Non-pigmented ciliary epithelial cell (primary cell): ENCODE measurements at regions not wholly inside any gene's neighbourhood (a gene's known extent, or its start where the extent isn't known, plus 50 kb on each side); places are given as distances from the start of the nearest gene placed in this dataset.

Experiments used
- DNase-seq: peaks from one replicate; pipeline ENCODE4 v3.0.0-alpha.2; 2010; ENCODE audit warnings: low read depth

DNA sequence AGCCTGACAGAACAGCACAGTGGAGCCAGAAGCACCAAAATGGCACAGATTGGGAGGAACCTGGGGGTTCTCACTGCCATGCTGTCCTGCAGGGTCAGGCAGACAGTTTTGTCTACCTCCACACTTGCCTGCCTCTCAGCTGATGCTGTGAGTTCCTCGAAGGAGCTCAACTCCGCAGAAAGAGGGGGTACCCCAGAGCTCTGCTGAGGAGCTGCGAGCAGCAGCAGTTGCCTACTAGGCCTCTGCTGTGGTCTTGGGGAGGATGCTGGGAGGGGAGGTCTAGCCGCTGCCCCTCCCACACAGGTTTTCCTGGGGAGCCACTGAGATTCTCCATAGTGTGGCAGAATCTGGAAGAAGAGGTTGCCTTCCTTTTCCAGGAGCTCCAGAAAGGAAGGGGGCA is 192.5 kb downstream of the FOXD2 start:
- no peak for DNase-seq

DNA sequence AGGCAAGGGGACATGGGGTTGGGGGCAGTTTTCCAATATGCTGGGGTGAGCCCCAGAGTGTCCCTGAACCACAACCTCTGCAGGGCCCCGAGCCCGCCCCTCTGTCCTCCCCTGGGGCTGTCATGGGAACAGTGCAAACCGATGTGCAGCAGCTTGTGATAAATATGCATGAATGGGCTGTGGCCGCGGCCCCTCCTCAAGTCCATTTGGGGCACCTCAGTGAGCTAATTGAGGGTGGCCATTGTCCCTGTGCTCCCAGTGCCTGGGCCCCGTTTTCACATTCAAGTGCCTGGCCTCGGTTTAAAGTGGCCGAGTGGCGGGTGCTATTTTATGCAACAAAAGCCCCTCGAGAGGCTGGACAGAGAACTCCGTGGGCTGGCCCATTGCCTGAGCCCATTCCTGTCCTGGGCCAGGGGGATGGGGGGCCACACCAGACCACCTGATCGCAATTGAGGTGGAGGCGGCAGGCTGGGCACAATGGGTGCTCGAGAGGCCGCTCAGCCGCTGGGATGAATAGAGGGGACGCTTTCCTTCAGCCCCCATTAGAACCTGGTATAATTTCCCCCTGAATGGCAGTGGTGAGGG is 193.7 kb downstream of the FOXD2 start:
- no peak for DNase-seq

DNA sequence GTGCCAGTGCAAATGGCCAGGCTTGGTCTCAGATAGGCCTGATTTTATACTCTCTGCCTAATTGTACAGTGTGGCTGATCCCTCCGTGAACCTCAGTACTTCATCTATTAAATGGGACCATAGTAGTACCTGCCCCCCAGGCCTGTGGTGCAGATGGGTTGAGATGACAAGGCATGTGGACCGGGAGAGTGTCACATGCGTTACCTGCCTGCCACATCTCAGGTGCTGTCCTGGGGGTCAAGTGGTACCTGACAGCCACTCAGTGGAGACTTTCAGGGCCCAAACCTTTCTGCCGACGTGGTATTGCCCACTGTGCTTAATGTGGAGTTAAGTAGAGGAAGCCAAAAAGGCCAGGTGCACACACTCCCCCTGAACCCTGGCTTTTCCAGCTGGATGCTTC is 197.3 kb downstream of the FOXD2 start:
- no peak for DNase-seq

DNA sequence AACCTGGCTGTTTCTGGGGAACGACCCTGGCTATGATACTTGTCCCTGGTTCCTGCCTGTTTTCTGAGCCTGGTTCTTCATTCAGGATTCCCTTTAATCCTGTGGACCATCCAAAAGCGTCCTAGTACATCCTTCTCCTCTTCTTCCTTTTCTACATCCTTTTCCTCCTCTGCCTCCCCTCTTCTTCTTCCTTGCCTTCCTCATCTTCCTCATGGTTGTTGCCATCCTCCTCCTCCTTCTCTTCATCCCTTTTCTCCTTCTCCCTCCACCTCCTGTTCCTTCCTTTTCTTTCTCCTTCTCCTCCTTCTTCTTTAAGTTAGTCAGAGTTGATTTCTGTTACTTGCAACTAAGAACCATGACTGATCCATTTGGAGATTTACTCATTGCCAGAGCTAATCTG is 197.8 kb downstream of the FOXD2 start:
- DNase-seq = no peak

DNA sequence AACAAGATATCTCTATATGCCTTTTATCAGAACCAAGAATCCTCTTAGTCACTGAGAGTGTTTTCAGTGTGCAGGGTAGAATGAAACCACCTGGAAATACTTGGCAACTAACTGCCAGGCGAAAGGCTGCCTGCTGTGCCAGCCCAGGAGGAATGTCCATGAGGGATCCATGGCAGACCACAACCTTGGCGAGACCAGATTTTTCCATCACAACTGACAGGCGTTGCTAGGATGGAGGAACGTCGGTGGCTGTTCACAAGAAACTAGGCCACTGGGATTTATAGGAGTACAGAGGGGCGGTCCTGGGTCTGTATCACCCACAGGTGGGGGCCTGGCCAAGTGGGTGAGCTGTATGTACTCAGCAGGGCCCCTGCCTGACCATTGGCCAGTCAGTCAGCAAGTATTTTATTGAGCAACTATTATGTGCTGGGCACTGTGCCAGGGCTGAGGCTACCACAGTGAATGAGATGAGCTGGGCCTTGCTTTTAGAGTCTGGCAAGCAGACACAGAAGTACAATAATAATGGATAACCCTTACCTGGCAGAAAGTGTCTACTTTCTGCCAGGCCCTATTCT is 199.4 kb downstream of the FOXD2 start:
- no peak for DNase-seq

DNA sequence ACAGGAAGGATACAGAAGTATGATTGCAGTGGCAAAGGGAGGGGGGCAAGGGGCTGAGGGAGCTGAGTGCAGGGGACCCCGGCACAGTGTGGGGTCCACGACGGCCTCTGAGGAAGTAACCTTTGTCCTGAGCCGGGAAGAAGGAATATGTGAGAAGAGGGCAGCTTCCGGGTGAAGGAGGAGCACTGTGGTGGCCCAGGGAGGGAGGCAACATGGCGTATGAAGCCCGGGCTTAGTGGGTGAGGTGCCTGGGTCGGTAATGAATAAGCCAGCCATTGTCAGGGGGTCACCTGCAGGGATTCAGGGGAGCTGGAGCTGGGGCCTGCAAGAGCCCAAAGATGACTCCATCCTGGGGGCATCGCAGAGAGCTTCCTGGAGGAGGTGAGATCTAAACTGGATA is 200.4 kb downstream of the FOXD2 start:
- DNase-seq = no peak

DNA sequence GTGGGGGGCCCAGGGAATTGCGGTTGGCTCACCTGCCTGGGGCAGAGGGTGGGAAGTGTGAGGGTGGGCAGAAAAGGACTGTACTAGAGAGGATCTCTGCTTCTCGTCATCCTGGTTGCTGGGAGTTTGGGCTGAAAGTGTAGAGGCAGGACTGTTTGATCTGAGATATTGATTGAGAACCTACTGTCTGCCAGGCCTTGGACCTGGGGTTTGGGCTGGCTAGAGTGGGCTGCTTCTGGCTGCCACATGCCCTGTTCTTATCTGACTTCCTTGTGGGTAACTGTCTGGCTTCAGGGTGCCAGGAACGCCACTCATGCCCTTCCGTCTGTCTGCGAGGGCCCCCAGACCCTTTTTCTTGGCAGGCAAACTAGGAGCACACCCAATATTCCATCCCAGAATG is 200.9 kb downstream of the FOXD2 start:
- no peak for DNase-seq

DNA sequence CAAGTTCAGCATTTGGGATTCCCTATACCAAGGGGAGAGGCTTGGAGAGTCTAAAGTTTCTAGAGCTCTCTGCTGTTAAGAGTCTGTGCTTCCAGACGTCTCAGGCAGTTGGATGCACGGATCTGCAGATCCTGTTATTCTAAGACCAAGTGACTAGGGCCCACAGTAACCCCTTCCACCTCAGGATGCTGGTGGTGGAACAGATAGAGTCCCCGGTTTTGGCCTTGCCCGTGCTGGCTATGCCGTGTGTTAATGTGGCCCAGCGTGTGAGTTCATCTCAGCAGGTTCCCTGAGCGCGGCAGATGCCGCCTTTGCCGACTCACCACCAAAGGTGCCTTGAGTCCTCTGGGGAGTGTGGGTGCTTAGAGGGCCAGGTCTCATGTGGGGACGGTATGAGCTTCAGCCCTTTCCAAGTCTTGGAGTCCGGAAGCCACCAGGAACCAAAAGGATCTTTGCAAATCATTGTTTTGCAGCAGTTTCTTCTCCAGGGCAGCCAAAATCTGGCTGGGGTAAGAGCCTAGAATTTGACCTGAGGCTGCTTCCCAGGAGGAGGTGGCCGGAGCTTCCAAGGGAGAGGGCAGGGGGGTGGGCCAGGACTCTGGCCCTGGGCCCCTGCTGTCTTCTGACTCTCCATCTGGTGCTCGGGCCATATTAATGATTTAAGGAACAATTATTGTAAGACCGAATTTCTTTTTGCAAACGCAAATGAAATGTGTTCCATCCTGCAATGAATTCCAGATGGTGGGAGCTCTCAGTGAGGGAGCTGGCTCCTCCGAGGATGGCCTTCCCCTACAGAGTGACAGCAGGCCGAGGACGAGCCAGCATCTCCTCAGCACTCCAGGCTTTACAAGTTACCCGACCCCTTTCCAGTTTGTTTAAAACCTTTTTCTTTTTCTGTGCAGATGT is 205.7 kb downstream of the FOXD2 start:
- DNase-seq = no peak

DNA sequence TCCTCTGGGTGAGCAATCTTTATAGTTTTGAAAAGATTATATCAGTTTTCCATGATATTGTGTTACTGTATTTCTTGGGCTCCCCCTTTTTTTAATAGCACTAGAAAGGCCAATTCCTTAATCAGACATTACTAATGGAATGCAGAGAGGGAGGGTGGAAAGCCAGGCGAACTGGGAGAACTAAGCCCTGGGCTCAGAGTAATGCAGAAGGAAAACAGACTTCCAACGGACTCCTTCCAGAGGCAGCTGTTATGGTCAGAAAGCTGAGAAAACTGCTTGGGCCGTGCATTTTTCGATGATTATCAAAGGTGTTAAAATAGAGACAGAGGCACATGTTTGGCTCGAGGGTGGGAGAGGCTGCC is 206.3 kb downstream of the FOXD2 start:
- DNase-seq = no peak

DNA sequence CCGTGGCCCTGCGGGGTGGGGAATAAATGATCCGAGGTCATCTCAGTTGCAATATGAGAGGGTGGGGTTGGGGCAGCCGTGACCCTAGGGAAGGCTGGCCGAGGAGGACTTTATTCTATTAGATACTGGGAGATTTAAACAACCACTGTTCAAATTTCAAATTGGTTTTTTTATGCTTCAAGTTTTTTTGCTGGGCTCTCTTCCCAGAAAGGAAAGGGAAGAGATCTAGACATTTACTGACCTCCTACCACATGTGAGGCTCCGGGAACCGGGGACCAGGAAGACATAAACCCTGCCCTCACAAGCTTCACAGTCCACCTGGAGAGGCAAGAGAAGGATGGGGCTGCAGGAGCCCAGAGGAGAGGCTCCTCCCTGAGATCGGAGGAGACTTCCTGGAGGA is 207.3 kb downstream of the FOXD2 start:
- no peak for DNase-seq

DNA sequence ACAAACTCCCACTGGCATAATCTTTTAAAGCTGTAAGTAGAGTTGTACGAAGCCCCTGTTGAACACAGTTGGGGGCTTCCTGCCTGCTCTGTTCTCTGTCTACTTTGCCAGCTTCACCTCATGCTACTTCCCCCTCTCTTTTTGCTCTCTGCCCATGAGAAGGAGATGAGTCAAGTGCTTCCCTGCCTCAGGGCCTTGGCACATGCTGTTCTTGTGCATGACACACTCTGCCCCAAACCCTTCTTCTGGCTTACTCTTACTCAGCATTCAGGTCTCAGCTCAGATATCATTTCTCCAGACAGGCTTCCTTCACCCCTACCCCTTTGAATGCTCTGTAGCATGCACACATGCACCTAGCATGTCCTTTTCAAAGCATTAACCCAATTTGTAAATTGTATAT is 208.8 kb downstream of the FOXD2 start:
- no peak for DNase-seq

DNA sequence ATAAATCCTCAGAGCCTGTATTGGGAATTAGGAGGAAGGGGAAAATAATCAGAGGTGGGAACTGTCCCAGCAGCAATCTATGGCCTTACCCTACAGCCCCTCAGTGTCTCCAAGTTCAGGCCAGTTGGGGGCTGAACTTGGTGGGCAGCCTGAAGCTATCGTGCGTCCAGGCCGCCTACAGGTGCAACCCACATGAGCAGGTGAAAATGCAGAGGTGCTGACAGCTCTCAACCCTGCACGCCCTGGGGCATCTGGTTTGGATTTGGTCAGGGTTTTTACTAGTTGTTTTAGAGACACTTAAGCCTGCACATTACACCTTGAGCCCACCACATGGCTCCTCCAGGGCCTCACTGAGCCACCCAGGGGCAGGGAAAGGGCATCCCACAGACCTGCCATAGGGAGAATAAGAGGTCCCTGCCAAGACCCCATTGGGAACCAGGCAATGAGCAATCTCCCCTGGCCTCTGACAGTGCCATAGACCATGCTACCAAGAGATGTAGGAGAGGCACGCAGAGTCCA is 209.5 kb downstream of the FOXD2 start:
- DNase-seq = no peak

DNA sequence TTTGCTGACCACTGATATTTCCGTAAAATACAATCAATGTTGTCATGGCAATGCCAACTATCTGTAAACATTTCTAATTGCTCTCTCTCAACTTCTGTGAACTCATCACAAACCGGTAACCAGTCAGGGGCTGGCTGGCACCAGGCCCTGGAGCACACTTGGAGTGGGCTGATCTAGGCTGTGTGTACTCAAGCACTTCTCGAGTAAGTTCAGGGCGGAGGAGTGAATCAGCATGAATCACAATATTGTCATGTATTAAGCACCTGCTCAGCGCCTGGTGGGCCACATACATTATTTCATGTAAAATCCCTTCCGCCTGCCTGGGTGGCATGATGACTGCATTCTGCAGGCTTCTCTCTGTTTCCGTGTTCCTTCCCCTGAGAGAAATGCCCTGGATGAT is 212.4 kb downstream of the FOXD2 start:
- peak; percentile 93 for DNase-seq

DNA sequence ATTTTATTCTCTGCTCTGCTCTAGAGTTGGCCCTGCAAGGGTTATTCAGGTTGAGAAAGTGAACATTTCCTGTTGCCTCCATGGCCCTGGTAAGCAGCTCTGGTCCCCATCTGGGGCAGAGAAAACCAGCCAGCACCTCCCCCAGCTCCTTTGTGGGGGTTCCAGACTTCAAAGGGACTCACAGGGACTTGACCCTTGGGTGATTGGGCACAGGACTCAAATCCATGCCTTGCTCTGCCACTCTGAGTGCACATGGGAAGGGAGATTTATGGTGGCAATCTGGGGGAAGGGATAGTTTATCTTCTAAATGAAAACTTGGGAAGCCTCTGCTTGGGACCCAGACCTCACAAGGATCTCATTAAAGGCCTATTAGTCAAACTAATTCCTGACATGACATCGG is 212.8 kb downstream of the FOXD2 start:
- no peak for DNase-seq

DNA sequence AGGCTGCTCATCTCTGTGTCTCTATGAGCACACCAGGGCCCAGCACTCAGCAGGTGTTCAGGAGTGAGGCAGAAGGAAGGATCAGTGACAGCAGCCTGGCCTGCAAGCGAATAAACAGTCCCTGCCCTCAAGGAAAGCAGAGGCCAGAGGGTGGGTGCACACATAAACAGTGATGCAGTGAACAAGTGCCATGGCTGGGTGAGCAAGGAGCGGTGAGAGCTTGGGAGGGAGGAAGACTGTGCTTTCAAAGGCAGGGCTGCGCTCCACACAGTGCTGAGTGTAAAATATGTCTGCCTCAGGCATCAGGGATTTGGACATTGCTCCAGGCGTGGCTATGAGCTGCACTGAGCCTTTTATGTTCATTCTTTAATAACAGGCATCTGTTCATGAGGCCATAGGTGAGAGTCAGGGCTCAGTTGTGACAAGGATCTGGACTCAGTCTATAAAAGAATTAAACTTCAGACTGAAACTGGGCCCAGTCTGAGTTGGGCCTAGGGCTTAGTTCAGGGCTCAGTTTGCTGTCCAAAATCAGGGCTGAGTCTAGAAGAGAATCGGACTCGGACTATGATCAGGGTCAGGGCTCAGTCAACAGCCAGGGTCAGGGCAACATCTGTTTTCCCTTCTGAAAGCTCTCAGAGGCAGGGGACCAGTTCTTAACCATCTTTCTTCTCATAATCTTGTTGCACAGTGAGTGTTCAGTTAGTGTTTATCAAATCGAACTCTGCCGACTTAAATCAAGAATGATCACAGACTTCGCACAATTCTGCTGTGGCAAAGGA is 213.7 kb downstream of the FOXD2 start:
- DNase-seq = no peak

DNA sequence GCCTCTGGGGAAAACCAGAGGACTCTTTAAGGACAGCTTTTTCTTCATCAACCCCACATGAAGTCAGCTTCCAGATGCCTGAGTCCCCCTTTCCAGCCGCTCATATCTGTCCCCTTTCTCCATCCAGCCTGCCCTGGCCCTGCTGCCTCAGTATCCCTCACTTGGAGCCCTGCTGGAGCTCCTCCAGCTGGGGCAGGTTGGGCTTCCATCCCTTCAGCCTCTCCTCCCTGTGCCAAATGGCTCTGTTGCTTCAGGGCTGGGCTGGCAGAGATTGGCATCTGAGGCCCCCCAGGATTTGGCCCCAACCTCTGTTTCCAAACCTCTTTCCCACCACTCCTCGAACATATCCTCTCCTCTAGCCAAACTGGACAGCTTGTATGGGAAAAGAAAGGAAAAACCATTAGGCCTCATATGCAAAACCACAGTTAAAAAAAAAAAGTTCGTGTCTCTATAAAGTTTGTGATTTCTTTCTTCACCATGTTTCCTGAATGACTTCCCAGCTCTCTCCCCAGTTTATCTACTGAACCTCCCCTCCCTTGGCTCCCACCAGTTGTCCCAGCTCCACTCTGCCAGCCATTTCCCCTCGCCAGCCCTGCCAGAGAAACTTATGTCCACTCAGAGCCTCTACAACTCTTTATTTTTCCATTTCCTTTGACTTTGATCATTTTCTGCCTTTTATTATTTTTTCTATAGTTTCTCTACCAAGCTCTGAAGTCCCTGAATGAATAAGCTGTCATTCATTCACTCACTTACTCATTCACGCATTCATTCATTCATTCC is 217.9 kb downstream of the FOXD2 start:
- DNase-seq = no peak

DNA sequence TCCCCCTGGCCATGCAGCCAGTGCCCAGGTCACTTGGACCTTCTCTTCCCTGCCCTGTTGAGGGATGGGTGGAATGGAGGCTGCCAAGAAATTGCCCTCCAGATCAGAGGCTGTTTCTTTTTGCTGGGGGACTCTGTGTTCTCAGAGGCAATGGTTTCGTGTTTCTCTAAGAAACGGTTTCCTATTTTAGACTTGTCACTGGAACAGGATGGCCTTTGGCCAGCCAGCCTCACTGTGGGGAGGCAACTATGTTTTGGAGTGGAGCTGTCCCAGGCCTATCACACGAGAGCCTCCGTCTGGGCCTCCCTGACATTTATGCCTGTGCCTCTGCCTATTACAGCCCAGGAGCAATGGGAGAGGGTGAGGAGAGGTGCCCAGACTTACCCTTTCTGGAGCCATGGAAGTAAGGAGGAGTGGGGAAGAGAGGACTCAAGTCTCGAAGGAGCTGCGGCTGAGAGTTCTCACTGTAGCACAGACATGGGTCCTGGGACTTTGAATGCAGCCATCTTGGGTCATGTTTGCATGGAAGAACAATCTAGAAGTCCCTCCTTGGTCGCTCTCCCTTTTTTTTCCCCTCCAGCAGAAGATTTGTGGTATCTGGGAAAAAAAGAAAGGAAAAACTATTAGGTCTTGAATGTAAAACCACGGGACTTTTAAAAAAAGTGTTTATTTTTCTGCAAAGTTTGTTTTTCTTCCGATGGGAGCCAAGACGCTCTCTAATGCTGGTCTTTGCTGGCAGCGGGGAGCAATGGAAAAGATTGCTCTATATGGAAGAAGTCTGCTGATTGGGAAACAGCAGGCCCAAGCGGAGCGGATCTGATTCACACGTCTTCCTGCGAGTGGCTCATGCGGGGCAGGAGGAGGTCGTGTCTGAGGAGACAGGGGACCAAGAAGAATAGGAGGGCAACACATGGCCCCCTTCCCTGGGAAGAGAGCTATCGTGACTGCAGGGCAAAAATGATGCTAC is 219.2 kb downstream of the FOXD2 start:
- peak; percentile 34 for DNase-seq

DNA sequence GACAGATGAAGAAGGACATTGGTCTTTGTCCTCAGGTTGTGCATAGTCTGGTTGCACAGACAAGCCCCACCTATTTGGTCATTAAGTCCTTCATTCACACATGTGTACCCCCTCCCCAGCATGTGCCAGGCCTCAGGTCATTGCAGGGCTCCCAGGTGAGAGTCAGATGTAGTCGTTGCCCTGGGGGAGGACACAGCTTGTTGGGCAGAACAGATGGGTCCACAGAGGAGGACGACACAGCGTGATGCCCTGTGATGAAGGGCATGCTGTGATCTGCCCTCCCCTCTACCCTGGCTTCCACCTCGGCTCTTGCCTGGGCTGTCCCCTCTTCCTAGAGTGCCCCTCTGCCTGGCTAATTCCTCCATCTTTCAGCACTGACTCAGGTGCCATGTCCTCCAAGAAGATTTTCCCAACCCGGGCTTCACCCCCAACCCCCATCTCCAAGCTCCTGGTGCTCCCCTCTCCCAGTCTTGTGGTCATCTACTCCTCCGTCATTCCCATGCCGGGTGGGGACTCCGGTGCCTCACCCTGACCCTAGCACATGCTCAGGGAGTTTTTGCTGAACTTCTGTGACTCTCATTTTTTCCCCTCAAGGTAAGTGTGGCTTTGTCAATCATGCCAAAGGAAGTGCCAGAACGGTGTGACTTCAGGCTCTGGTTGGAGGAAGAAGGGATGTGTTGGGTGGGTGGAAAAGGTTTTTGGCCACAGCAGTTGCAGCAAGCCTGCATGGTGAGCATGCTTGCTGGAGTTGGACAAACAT is 220.5 kb downstream of the FOXD2 start:
- no peak for DNase-seq

DNA sequence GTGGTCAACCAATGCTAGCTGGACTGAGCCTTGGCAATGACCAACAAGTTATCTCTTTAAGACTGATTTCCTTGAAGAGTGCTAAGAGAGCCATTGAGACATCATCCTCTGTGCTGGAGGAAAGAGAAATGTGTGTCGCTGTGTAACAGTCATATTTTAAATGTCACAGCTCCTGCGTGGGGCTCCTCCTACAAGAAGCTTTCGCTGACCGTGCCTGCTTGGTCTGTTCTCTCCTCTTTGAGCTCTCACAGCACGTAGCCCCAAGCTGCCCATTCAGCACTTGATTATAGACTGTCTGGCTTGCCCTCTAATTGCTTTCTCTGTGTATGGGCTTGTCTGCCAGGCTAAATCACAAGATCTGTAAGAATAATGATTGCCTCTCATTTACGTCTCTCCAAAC is 221.3 kb downstream of the FOXD2 start:
- DNase-seq = no peak

DNA sequence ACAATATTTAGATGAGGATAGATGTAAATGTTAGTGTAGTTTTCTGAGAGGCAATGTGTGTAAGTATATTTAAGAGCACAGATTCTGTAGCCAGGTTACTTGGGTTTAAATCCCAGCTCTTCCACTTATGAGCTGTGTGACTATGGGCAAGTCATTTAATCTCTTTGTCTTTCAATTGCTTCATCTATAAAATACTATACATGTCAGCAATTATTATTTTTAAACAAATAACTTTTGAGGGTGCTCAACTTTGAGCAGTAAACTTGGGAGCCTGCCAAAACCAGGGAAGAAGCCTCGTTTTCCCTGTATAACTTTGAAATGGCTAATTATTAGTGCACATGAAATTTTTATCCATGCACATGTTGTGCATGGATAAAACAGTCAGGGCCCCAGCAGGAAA is 222.8 kb downstream of the FOXD2 start:
- DNase-seq = no peak
